GM12892 (cell line): ENCODE measurements at regions not wholly inside any gene's neighbourhood (a gene's known extent, or its start where the extent isn't known, plus 50 kb on each side); places are given as distances from the start of the nearest gene placed in this dataset.

Experiments
- POLR2A ChIP-seq: IDR thresholded peaks from 2 replicates; pipeline ENCODE4 v1.6.1; 2011; ENCODE audit warnings: low read depth, low read length, control low read depth
- POLR2AphosphoS5 ChIP-seq: IDR thresholded peaks from 2 replicates; pipeline ENCODE4 v1.6.1; 2011; ENCODE audit warnings: low read depth, low read length, control low read depth
- TAF1 ChIP-seq: IDR thresholded peaks from 2 replicates; pipeline ENCODE4 v1.6.1; 2011; ENCODE audit warnings: low read depth, mild to moderate bottlenecking, control low read depth, low read length, borderline replicate concordance

GRCh38 chr1:65691152-65691900 lies 101.4 kb upstream of the PDE4B start:
- TF ChIP-seq POLR2A = no peak
- TF ChIP-seq POLR2AphosphoS5 = no peak
- no peak for TF ChIP-seq TAF1
